HG03064 (cell line): ENCODE measurements at regions not wholly inside any gene's neighbourhood (a gene's known extent, or its start where the extent isn't known, plus 50 kb on each side); places are given as distances from the start of the nearest gene placed in this dataset.

Experiments used
- ATAC-seq: cut with Tn5 transposase; IDR thresholded peaks from one replicate; pipeline ENCODE4 v1.9.1; 2021; ENCODE audit warnings: low read depth; ENCODE audit not compliant: unreplicated experiment

- peak; percentile 66 for ATAC-seq
Observed at GRCh38 chr13:64993514-64994164, 2236.5 kb downstream of the PCDH9 start.

- ATAC-seq: no peak
Observed at GRCh38 chr13:64992314-64992713, 2237.8 kb downstream of the PCDH9 start.

GRCh38 chr13:64985075-64985474 is 2245.1 kb downstream of the PCDH9 start:
- ATAC-seq: no peak

DNA sequence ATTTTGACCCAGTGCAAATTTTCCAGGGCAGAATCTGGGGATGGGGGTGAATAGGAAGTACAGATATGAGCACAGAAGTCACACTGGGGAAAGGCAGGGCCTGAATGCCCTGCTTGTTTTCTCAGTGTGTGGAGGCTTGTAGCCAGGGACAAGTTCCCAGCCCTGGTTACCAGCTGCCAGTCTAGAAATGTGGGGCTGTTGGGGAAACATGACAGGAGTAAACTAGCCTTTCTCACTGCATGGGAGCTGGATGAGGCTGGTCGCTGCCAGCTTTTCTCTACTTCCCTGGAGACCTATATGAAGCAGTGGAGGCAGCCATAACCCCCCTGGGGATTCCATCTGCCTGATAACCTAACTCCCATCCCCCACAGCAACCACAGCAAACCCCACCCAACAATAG is 2267.7 kb downstream of the PCDH9 start:
- no peak for ATAC-seq

GRCh38 chr13:64959276-64959675 is 2270.9 kb downstream of the PCDH9 start:
- ATAC-seq: no peak

DNA sequence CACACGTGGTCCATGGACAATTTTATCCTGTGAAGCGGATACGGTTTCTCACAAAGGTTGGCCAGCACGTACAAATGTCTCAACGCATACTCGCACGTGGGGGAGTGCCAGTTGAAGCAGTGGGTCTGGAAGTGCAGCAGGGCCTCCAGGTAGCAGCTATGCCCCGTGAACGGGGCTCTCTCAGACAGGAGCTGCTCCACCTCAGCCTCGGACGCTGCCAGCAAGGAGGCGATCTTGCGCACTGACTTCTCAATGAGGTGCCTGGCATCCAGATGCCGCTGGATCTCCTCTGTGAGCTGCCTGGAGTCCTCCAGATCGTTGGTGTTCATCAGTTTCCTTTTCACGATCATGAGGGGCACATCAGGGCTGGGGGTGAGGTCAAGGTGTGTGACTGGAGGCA is 2272.0 kb downstream of the PCDH9 start:
- ATAC-seq: no peak

- no peak for ATAC-seq
Observed at GRCh38 chr13:64938660-64939059, 2291.5 kb downstream of the PCDH9 start.

DNA sequence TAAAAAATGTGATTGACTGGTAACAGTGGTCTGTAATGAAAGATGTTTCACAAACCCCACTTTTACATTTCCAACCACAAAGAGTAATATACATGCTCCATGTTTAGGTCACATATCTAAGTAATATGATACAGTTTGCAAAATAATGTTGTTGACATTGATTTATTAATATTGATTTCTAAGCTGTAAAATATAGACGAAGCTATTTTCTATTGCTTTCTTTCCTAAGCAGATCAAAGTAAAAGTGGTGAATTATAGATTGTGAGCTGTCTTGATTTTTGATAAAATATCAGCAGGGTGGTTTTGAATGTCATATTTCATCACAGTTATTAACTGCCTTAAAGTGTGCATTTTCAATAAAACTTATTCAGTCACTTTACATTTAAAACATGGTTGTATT is 2292.8 kb downstream of the PCDH9 start:
- ATAC-seq: no peak

GRCh38 chr13:64936879-64937278 is 2293.3 kb downstream of the PCDH9 start:
- no peak for ATAC-seq

DNA sequence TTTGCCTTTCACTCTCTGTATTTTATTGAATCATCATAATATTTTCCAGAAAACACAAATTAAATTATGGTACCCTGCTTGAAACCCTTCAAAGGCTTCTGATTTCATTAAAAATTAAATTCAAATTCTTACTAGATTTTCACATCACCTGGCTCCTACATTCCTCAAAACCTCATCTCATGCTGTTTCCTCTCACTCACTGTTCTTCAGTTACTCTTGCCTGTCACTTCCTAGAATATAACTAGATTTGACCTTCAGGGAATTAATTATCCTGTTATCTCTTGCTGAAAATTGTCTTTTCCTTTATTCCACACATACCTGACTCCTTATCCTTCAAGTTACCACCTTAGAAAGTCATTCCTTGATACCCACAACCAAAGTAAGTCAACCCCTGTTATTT is 2294.7 kb downstream of the PCDH9 start:
- no peak for ATAC-seq

DNA sequence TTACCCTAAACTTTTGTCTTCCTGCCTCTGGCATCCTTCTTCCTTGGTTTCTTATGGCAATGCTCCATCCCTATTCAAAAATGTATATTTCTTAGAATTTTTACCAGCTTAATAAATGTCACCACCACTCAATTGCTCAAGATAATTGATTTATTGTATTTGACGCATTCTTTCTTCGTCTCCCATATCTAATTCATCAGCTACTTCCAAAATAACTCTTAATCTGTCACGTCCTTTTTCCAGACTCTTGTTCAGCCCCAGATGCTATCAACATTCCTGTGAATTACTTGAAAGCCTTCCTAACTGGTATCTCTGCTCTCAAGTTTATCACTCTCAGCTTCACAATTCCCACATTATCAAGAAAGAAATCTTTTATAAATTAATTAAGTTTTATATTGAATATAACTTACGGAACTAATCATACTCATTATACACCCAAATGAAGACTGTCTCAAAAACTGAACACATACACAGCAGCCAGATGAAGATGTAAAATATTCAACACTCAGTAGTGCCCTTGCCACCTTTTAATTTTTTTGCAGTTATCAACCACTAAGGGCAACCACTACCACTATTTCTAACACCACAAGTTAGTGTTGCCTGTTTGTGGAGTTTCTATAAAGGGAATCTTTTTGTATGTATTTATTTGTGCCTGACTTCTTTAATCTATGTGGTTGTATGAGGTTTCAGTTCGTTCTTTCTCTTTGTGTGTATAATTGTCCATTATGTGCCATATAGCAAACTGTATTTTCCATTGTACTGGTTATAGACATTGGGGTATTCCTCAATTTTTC is 2295.4 kb downstream of the PCDH9 start:
- ATAC-seq: no peak

DNA sequence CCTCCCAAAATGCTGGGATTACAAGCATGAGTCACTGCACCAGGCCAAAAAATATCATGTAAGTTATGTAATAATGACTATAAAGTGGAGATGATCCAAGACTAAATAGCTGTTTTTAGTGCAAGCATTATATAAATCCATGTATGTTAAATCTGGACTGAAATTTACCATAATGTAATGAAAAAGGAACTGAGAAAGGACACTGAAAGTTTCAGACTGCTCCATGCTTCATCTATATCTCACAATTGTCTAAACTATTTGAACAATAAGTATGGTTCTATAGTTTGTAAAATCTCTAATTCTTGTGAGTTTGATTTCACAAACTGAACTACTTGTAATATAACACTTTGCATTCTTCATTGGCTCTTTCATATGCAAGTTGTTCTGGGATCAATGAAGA is 2299.5 kb downstream of the PCDH9 start:
- peak; percentile 58 for ATAC-seq

DNA sequence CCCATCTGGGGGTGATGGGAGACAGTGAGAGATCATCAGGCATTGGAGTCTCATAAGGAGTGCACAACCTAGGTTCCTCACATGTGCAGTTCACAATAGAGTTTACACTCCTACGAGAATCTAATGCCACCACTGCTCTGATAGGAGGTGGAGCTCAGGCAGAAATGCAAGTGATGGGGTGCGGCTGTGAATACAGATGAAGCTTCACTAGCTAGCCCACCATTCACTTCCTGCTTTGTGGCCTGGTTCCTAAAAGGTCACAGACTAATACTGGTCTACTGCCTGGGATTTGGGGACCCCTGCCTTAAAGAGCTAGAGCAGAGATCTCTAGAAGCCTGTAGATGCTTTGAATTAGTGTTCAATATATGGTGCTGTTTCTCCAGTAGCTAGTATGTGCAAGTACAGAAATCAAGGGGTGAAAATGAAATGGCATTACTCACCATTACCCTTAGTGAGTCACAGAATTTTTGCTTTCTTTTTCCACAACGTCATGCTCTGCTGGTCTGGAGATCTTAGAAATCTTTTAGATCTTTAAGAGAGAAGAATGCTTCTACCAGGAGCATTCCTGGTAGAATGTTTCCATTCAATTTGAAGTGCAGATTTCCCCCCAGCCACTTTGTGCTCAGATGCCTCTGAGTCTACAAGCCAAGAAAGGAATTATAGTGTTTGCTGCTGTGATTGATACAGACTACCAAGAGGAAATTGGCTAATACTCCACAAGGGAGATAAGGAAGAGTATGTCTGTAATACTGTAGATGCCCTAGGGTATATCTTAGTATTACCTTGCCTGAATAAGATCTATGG is 2301.2 kb downstream of the PCDH9 start:
- peak; percentile 93 for ATAC-seq

GRCh38 chr13:64925727-64926126 is 2304.4 kb downstream of the PCDH9 start:
- no peak for ATAC-seq

GRCh38 chr13:64925284-64925683 is 2304.9 kb downstream of the PCDH9 start:
- ATAC-seq: no peak

DNA sequence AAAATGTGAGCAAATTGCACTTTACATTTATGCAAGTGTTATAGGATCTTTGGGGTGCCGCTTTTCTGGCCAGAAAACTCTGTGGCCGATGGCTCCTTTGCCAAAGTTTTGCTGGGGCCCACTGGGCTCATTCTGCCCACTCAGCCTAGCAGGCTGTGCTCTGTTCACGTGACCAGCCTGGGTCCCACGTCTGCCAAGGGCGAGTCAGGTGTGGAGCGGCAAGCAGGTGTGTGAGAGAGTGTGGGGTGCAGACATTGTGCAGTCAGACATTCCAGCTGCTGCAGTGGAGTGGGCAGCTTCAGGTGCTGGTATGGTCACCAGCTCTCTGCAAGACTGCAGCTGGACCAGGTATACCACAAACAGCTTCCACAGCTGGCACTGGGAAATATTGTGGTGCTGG is 2305.7 kb downstream of the PCDH9 start:
- no peak for ATAC-seq

- ATAC-seq: no peak
Observed at GRCh38 chr13:64917566-64917965, 2312.6 kb downstream of the PCDH9 start.

DNA sequence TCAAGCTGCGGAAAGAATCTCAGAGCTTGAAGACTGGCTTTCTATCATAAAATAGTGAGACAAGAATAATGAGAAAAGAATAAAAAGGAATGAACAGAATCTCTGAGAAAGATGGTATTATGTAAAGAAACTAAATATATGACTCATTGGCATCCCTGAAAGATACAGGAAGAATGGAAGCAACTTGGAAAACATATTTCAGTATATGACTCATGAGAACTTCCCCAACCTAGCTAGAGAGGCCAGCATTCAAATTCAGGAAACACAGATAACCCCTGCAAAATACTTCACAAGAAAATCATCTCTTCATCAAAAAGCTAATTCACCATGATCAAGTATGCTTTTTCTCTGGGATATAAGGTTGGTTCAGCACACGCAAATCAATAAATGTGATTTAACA is 2318.0 kb downstream of the PCDH9 start:
- no peak for ATAC-seq

- ATAC-seq: no peak
Observed at GRCh38 chr13:64910096-64910495, 2320.0 kb downstream of the PCDH9 start.

GRCh38 chr13:64909184-64909583 is 2321.0 kb downstream of the PCDH9 start:
- ATAC-seq: no peak

- no peak for ATAC-seq
Observed at GRCh38 chr13:64900039-64900438, 2330.1 kb downstream of the PCDH9 start.
